ENCODE measurements at regions not wholly inside any gene's neighbourhood (a gene's known extent, or its start where the extent isn't known, plus 50 kb on each side); places are given as distances from the start of the nearest gene placed in this dataset.
"Not testable (repeated sequence)": the region's sequence is repeated elsewhere in the genome, so short reads cannot be mapped to it uniquely, and the experiment has no call there.

GRCh38 chr4:54842226-54842625 is 184.5 kb downstream of the KIT start:
- DNase-seq = no peak

- no peak for DNase-seq
Measured at GRCh38 chr4:54840992-54841768, 183.4 kb downstream of the KIT start.

- no peak for DNase-seq
Measured at GRCh38 chr4:54840430-54840829, 182.7 kb downstream of the KIT start.

GRCh38 chr4:54838301-54838700 is 180.5 kb downstream of the KIT start:
- DNase-seq = no peak

GRCh38 chr4:54837576-54838140 is 179.9 kb downstream of the KIT start:
- no peak for DNase-seq

GRCh38 chr4:54828361-54828760 is 170.6 kb downstream of the KIT start:
- not testable (repeated sequence) for DNase-seq

GRCh38 chr4:54823616-54824015 is 165.9 kb downstream of the KIT start:
- no peak for DNase-seq

GRCh38 chr4:54819034-54819433 is 161.3 kb downstream of the KIT start:
- DNase-seq = no peak

- DNase-seq = no peak
Measured at GRCh38 chr4:54818481-54818880, 160.7 kb downstream of the KIT start.

- DNase-seq = no peak
Measured at GRCh38 chr4:54813674-54814073, 155.9 kb downstream of the KIT start.

GRCh38 chr4:54806351-54806750 is 148.6 kb downstream of the KIT start:
- DNase-seq = no peak

- no peak for DNase-seq
Measured at GRCh38 chr4:54802336-54802735, 144.6 kb downstream of the KIT start.

- no peak for DNase-seq
Measured at GRCh38 chr4:54800831-54801530, 143.2 kb downstream of the KIT start.

GRCh38 chr4:54794579-54794978 is 136.8 kb downstream of the KIT start:
- no peak for DNase-seq

GRCh38 chr4:54793856-54794422 is 136.2 kb downstream of the KIT start:
- DNase-seq = no peak

Measured in stimulated activated CD4-positive, alpha-beta T cell treated with anti-CD3 and anti-CD28 coated beads, Interleukin-2, amount 100 ng/mL, for 48 hours (primary cell).